IPS-20b (cell line): ENCODE measurements at regions not wholly inside any gene's neighbourhood (a gene's known extent, or its start where the extent isn't known, plus 50 kb on each side); places are given as distances from the start of the nearest gene placed in this dataset.

ENCODE experiments used
- H3K27ac ChIP-seq: one replicate; pipeline ENCODE4 v1.5.1; 2013; ENCODE audit warnings: low read length
- H3K27me3 ChIP-seq: 2 replicates; pipeline ENCODE4 v1.6.1; 2013; ENCODE audit warnings: mild to moderate bottlenecking, low read length, inconsistent platforms; ENCODE audit not compliant: insufficient read depth
- H3K36me3 ChIP-seq: 2 replicates; pipeline ENCODE4 v1.6.1; 2013; ENCODE audit warnings: low read depth, mild to moderate bottlenecking, inconsistent platforms, low read length, moderate library complexity; ENCODE audit not compliant: insufficient read depth
- H3K4me1 ChIP-seq: 2 replicates; pipeline ENCODE4 v1.6.1; 2013; ENCODE audit warnings: mild to moderate bottlenecking, control low read depth, inconsistent platforms, low read length, moderate library complexity; ENCODE audit not compliant: insufficient read depth
- H3K4me3 ChIP-seq: 2 replicates; pipeline ENCODE4 v1.5.1; 2013; ENCODE audit warnings: mild to moderate bottlenecking, low read length, inconsistent platforms
- H3K9ac ChIP-seq: 2 replicates; pipeline ENCODE4 v1.6.1; 2013; ENCODE audit warnings: low read depth, mild to moderate bottlenecking, inconsistent platforms, low read length, moderate library complexity
- H3K9me3 ChIP-seq: 2 replicates; pipeline ENCODE4 v1.6.1; 2013; ENCODE audit warnings: mild to moderate bottlenecking, low read depth, low read length, inconsistent platforms; ENCODE audit not compliant: insufficient read depth

GRCh38 chr18:28602391-28602790 lies 425.5 kb upstream of the CDH2 start:
- Histone ChIP-seq H3K9me3 (peaks cover 8% of the 10 kb centered on the region), H3K4me3 (no peak overlapping the region), H3K27ac (no peak overlapping the region), H3K4me1 (no peaks in the 10 kb centered on the region), H3K36me3 (no peaks in the 10 kb centered on the region), H3K27me3 (no peaks in the 10 kb centered on the region), H3K9ac (no peak overlapping the region)

- no peak overlapping the region for H3K4me3 ChIP-seq
- H3K36me3 ChIP-seq, result no peaks in the 10 kb centered on the region
- H3K9me3 ChIP-seq, result no peaks in the 10 kb centered on the region
- no peaks in the 10 kb centered on the region for H3K4me1 ChIP-seq
- no peaks in the 10 kb centered on the region for H3K27me3 ChIP-seq
- H3K27ac ChIP-seq, result no peak overlapping the region
- H3K9ac ChIP-seq, result no peak overlapping the region
These were observed 417.1 kb upstream of the CDH2 start for GRCh38 chr18:28594034-28594433.

GRCh38 chr18:28588884-28589549 lies 412.1 kb upstream of the CDH2 start:
- Histone ChIP-seq H3K36me3 (no peaks in the 10 kb centered on the region), H3K4me1 (peaks cover 9% of the 10 kb centered on the region; the same call in 1 of the 2 replicates), H3K9ac (no peak overlapping the region), H3K27me3 (no peaks in the 10 kb centered on the region), H3K27ac (no peak overlapping the region), H3K4me3 (no peak overlapping the region), H3K9me3 (no peaks in the 10 kb centered on the region)

- no peak overlapping the region for H3K9ac ChIP-seq
- H3K27ac ChIP-seq, result no peak overlapping the region
These were observed 407.8 kb upstream of the CDH2 start for GRCh38 chr18:28584731-28585130.

GRCh38 chr18:28582724-28583123 lies 405.8 kb upstream of the CDH2 start:
- Histone ChIP-seq H3K9me3 (no peaks in the 10 kb centered on the region), H3K4me1 (peaks cover 19% of the 10 kb centered on the region; the same call in 1 of the 2 replicates), H3K36me3 (no peaks in the 10 kb centered on the region), H3K4me3 (no peak overlapping the region), H3K27me3 (no peaks in the 10 kb centered on the region), H3K9ac (no peak overlapping the region), H3K27ac (no peak overlapping the region)

More at GRCh38 chr18:28584731-28585130, 407.8 kb upstream of the CDH2 start:
- no peaks in the 10 kb centered on the region for H3K27me3 ChIP-seq
- H3K9me3 ChIP-seq, result no peaks in the 10 kb centered on the region
- no peak overlapping the region for H3K4me3 ChIP-seq
- H3K4me1 ChIP-seq, result peaks cover 19% of the 10 kb centered on the region; the same call in 1 of the 2 replicates
- no peaks in the 10 kb centered on the region for H3K36me3 ChIP-seq

- Histone ChIP-seq H3K9me3 (no peaks in the 10 kb centered on the region), H3K27me3 (no peaks in the 10 kb centered on the region), H3K36me3 (no peaks in the 10 kb centered on the region), H3K9ac (no peak overlapping the region), H3K27ac (no peak overlapping the region), H3K4me1 (peaks cover 19% of the 10 kb centered on the region; the same call in 1 of the 2 replicates), H3K4me3 (no peak overlapping the region)
These were observed 404.7 kb upstream of the CDH2 start for GRCh38 chr18:28581521-28582071.

- no peak overlapping the region for H3K27ac ChIP-seq
- no peaks in the 10 kb centered on the region for H3K9me3 ChIP-seq
- no peak overlapping the region for H3K4me3 ChIP-seq
- no peak overlapping the region for H3K9ac ChIP-seq
- H3K36me3 ChIP-seq, result no peaks in the 10 kb centered on the region
- H3K27me3 ChIP-seq, result no peaks in the 10 kb centered on the region
- H3K4me1 ChIP-seq, result peaks cover 13% of the 10 kb centered on the region; the same call in 1 of the 2 replicates
These were observed 400.0 kb upstream of the CDH2 start for GRCh38 chr18:28576941-28577340.

- no peak overlapping the region for H3K4me3 ChIP-seq
- H3K4me1 ChIP-seq, result peaks cover 6% of the 10 kb centered on the region; the same call in 1 of the 2 replicates
- no peak overlapping the region for H3K27ac ChIP-seq
- no peak overlapping the region for H3K9ac ChIP-seq
- H3K36me3 ChIP-seq, result no peaks in the 10 kb centered on the region
- H3K27me3 ChIP-seq, result no peaks in the 10 kb centered on the region
- H3K9me3 ChIP-seq, result no peaks in the 10 kb centered on the region
These were observed 398.2 kb upstream of the CDH2 start for GRCh38 chr18:28575123-28575522.

GRCh38 chr18:28574175-28574574 lies 397.2 kb upstream of the CDH2 start:
- Histone ChIP-seq H3K36me3 (no peaks in the 10 kb centered on the region), H3K27me3 (no peaks in the 10 kb centered on the region), H3K9me3 (no peaks in the 10 kb centered on the region), H3K4me1 (peaks cover 6% of the 10 kb centered on the region; the same call in 1 of the 2 replicates), H3K27ac (no peak overlapping the region), H3K4me3 (no peak overlapping the region), H3K9ac (no peak overlapping the region)

GRCh38 chr18:28571929-28572328 lies 395.0 kb upstream of the CDH2 start:
- Histone ChIP-seq H3K9ac (no peak overlapping the region), H3K36me3 (no peaks in the 10 kb centered on the region), H3K4me3 (no peak overlapping the region), H3K27me3 (no peaks in the 10 kb centered on the region), H3K27ac (no peak overlapping the region), H3K9me3 (no peaks in the 10 kb centered on the region), H3K4me1 (peaks cover 6% of the 10 kb centered on the region; the same call in 1 of the 2 replicates)

GRCh38 chr18:28560331-28560730 lies 383.4 kb upstream of the CDH2 start:
- Histone ChIP-seq H3K27me3 (no peaks in the 10 kb centered on the region), H3K36me3 (no peaks in the 10 kb centered on the region), H3K9ac (no peak overlapping the region), H3K9me3 (no peaks in the 10 kb centered on the region), H3K4me3 (no peak overlapping the region), H3K27ac (no peak overlapping the region), H3K4me1 (no peaks in the 10 kb centered on the region)

GRCh38 chr18:28559511-28559910 lies 382.6 kb upstream of the CDH2 start:
- Histone ChIP-seq H3K27ac (no peak overlapping the region), H3K4me3 (no peak overlapping the region), H3K27me3 (no peaks in the 10 kb centered on the region), H3K36me3 (no peaks in the 10 kb centered on the region), H3K4me1 (no peaks in the 10 kb centered on the region), H3K9ac (no peak overlapping the region), H3K9me3 (no peaks in the 10 kb centered on the region)
